ENCODE measurements at regions not wholly inside any gene's neighbourhood (a gene's known extent, or its start where the extent isn't known, plus 50 kb on each side); places are given as distances from the start of the nearest gene placed in this dataset.
"Not testable (repeated sequence)": the region's sequence is repeated elsewhere in the genome, so short reads cannot be mapped to it uniquely, and the experiment has no call there.

- TF ChIP-seq, protein P1, sequence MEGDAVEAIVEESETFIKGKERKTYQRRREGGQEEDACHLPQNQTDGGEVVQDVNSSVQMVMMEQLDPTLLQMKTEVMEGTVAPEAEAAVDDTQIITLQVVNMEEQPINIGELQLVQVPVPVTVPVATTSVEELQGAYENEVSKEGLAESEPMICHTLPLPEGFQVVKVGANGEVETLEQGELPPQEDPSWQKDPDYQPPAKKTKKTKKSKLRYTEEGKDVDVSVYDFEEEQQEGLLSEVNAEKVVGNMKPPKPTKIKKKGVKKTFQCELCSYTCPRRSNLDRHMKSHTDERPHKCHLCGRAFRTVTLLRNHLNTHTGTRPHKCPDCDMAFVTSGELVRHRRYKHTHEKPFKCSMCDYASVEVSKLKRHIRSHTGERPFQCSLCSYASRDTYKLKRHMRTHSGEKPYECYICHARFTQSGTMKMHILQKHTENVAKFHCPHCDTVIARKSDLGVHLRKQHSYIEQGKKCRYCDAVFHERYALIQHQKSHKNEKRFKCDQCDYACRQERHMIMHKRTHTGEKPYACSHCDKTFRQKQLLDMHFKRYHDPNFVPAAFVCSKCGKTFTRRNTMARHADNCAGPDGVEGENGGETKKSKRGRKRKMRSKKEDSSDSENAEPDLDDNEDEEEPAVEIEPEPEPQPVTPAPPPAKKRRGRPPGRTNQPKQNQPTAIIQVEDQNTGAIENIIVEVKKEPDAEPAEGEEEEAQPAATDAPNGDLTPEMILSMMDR (IDR thresholded peaks at IDR 0.05): no peak
- Histone ChIP-seq H3K4me3 (no peak overlapping the region), H3K36me3 (no peaks in the 10 kb centered on the region), H3K9me3 (no peaks in the 10 kb centered on the region), H3K27me3 (replicated peaks; ENCODE audit: insufficient read depth) (no peaks in the 10 kb centered on the region), H3K27ac (no peak overlapping the region), H3K4me1 (ENCODE audit: control insufficient read depth in 1 of 2, low read depth in 2 of 2) (no peaks in the 10 kb centered on the region)
- ATAC-seq (ENCODE audit: insufficient number of reproducible peaks, low FRiP score, low read depth) (no peak), DNase-seq (ENCODE audit: low spot score) (no peak)
Measured at GRCh38 chr2:52423111-52423510, 1344.5 kb upstream of the CHAC2 start.

DNA sequence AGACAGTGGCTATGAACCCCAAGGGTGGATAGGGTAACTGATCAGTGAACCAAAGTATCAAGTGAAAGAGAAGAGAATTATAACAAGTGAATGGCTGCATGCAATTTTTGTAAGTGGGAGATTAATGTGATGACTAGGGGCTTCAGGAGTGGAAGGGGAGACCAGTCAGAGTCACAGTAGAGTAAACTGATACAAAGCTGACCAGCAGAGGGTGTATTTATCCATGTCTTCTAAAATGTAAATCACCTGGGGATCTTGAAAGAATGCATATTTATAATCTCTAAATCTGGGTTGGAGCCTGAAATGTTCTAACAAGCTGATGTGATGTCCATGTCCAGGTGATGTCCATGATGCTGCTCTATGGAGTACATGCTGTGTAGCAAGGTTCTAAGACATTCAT lies 1351.3 kb upstream of the CHAC2 start:
- no peaks in the 10 kb centered on the region for H3K9me3 ChIP-seq
- H3K4me1 ChIP-seq (ENCODE audit: control insufficient read depth in 1 of 2, low read depth in 2 of 2): no peaks in the 10 kb centered on the region
- no peak overlapping the region for H3K27ac ChIP-seq
- TF ChIP-seq, protein P1 (IDR thresholded peaks at IDR 0.05): no peak
- no peak overlapping the region for H3K4me3 ChIP-seq
- no peaks in the 10 kb centered on the region for H3K27me3 ChIP-seq (replicated peaks; ENCODE audit: insufficient read depth)
- no peak for DNase-seq (ENCODE audit: low spot score)
- H3K36me3 ChIP-seq: no peaks in the 10 kb centered on the region
- ATAC-seq (ENCODE audit: insufficient number of reproducible peaks, low FRiP score, low read depth): no peak

- no peak for ATAC-seq (ENCODE audit: insufficient number of reproducible peaks, low FRiP score, low read depth)
- Histone ChIP-seq H3K27ac (no peak overlapping the region), H3K36me3 (no peaks in the 10 kb centered on the region), H3K27me3 (replicated peaks; ENCODE audit: insufficient read depth) (no peaks in the 10 kb centered on the region), H3K9me3 (no peaks in the 10 kb centered on the region), H3K4me3 (no peak overlapping the region), H3K4me1 (ENCODE audit: control insufficient read depth in 1 of 2, low read depth in 2 of 2) (no peaks in the 10 kb centered on the region)
- no peak for DNase-seq (ENCODE audit: low spot score)
- TF ChIP-seq, protein P1 (IDR thresholded peaks at IDR 0.05): no peak
Measured at GRCh38 chr2:52414561-52415295, 1352.9 kb upstream of the CHAC2 start.

GRCh38 chr2:52409308-52410118 lies 1358.1 kb upstream of the CHAC2 start:
- H3K36me3 ChIP-seq; H3K27ac ChIP-seq; H3K27me3 ChIP-seq (replicated peaks; ENCODE audit: insufficient read depth); H3K4me1 ChIP-seq (ENCODE audit: control insufficient read depth in 1 of 2, low read depth in 2 of 2); ATAC-seq (ENCODE audit: insufficient number of reproducible peaks, low FRiP score, low read depth); H3K4me3 ChIP-seq; DNase-seq (ENCODE audit: low spot score); H3K9me3 ChIP-seq: not testable (repeated sequence)

DNA sequence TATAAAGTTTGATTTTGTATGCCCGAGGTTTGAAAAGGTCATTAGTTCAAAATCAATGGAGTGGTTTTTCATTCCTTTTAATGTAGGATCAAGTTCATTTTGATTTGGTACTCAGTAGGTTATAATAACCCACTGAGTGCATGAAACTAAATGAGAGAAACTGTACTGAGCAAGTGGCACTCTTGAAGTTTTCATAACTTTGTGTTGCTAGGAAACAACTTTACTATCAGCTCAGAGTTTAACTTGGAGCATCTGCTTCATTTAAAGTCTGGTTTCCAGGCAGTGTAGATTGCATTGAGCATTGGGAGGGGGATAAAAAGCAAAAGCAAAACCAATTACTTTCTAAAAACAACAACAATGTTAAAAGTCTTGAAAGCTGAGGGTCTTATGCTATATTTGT lies 1361.6 kb upstream of the CHAC2 start:
- ATAC-seq (ENCODE audit: insufficient number of reproducible peaks, low FRiP score, low read depth) (no peak), DNase-seq (ENCODE audit: low spot score) (no peak)
- TF ChIP-seq, protein P1 (IDR thresholded peaks at IDR 0.05): no peak
- H3K4me1 ChIP-seq (ENCODE audit: control insufficient read depth in 1 of 2, low read depth in 2 of 2): no peaks in the 10 kb centered on the region
- no peak overlapping the region for H3K4me3 ChIP-seq
- no peaks in the 10 kb centered on the region for H3K9me3 ChIP-seq
- no peaks in the 10 kb centered on the region for H3K27me3 ChIP-seq (replicated peaks; ENCODE audit: insufficient read depth)
- H3K36me3 ChIP-seq: no peaks in the 10 kb centered on the region
- no peak overlapping the region for H3K27ac ChIP-seq

Data from thoracic aorta (tissue), 2 donors.